GM19452 (cell line): ENCODE measurements at regions not wholly inside any gene's neighbourhood (a gene's known extent, or its start where the extent isn't known, plus 50 kb on each side); places are given as distances from the start of the nearest gene placed in this dataset.

ENCODE experiments used
- ATAC-seq: cut with Tn5 transposase; IDR thresholded peaks from one replicate; pipeline ENCODE4 v1.9.1; 2021; ENCODE audit not compliant: unreplicated experiment

- no peak for ATAC-seq
Observed at GRCh38 chr12:41983394-41983793, 161.3 kb downstream of the GXYLT1 start.

GRCh38 chr12:41981758-41982157 lies 162.9 kb downstream of the GXYLT1 start:
- ATAC-seq = no peak

- ATAC-seq = no peak
Observed at GRCh38 chr12:41981013-41981412, 163.7 kb downstream of the GXYLT1 start.

- no peak for ATAC-seq
Observed at GRCh38 chr12:41980390-41980789, 164.3 kb downstream of the GXYLT1 start.

- ATAC-seq = no peak
Observed at GRCh38 chr12:41979574-41979973, 165.1 kb downstream of the GXYLT1 start.

GRCh38 chr12:41972598-41972997 lies 172.1 kb downstream of the GXYLT1 start:
- ATAC-seq = no peak

GRCh38 chr12:41972196-41972595 lies 172.5 kb downstream of the GXYLT1 start:
- ATAC-seq = no peak

- no peak for ATAC-seq
Observed at GRCh38 chr12:41970744-41971143, 173.9 kb downstream of the GXYLT1 start.

- ATAC-seq = no peak
Observed at GRCh38 chr12:41968599-41968998, 176.1 kb downstream of the GXYLT1 start.

GRCh38 chr12:41967668-41968500 lies 176.8 kb downstream of the GXYLT1 start:
- no peak for ATAC-seq

GRCh38 chr12:41966916-41967315 lies 177.8 kb downstream of the GXYLT1 start:
- no peak for ATAC-seq

- ATAC-seq = no peak
Observed at GRCh38 chr12:41966001-41966400, 178.7 kb downstream of the GXYLT1 start.

GRCh38 chr12:41963398-41963797 lies 181.3 kb downstream of the GXYLT1 start:
- no peak for ATAC-seq

GRCh38 chr12:41962171-41962572 lies 182.5 kb downstream of the GXYLT1 start:
- ATAC-seq = no peak

- ATAC-seq = no peak
Observed at GRCh38 chr12:41959271-41959670, 185.4 kb downstream of the GXYLT1 start.

- no peak for ATAC-seq
Observed at GRCh38 chr12:41956353-41956752, 188.3 kb downstream of the GXYLT1 start.

GRCh38 chr12:41950455-41950854 lies 194.2 kb downstream of the GXYLT1 start:
- ATAC-seq = no peak

GRCh38 chr12:41946106-41946505 lies 198.6 kb downstream of the GXYLT1 start:
- ATAC-seq = no peak

GRCh38 chr12:41944216-41944615 lies 200.5 kb downstream of the GXYLT1 start:
- ATAC-seq = no peak

- no peak for ATAC-seq
Observed at GRCh38 chr12:41943671-41944070, 201.0 kb downstream of the GXYLT1 start.

GRCh38 chr12:41942354-41942753 lies 202.3 kb downstream of the GXYLT1 start:
- ATAC-seq = no peak

- no peak for ATAC-seq
Observed at GRCh38 chr12:41941079-41941478, 203.6 kb downstream of the GXYLT1 start.

- no peak for ATAC-seq
Observed at GRCh38 chr12:41940571-41940970, 204.1 kb downstream of the GXYLT1 start.
